ENCODE measurements at regions not wholly inside any gene's neighbourhood (a gene's known extent, or its start where the extent isn't known, plus 50 kb on each side); places are given as distances from the start of the nearest gene placed in this dataset.
A peak's percentile ranks its signal among the peaks of the same experiment; 100 is the strongest.

GRCh38 chr3:6540981-6541380, 319.9 kb upstream of the GRM7 start (continued):
- TF ChIP-seq ZNF277 (CRISPR knock-in tag; IDR thresholded peaks at IDR 0.05; ENCODE audit: borderline replicate concordance) (no peak), SNRNP70 (optimal IDR thresholded peaks at IDR 0.05; ENCODE audit: low read depth, low read length) (no peak), ELK1 (CRISPR knock-in tag; IDR thresholded peaks at IDR 0.05) (no peak), ZSCAN32 (CRISPR knock-in tag; IDR thresholded peaks at IDR 0.05) (no peak), STAG1 (CRISPR knock-in tag; IDR thresholded peaks at IDR 0.05; ENCODE audit: borderline replicate concordance) (no peak), YY1 (IDR thresholded peaks at IDR 0.05; ENCODE audit: borderline replicate concordance in 1 of 3, control insufficient read depth in 1 of 3, extremely low read depth in 1 of 3, insufficient read depth in 3 of 3, insufficient read length in 1 of 3, insufficient replicate concordance in 2 of 3, low read depth in 1 of 3, low read length in 2 of 3) (peak in 2 of 3 experiments; percentile 19 to 56), DMBX1 (CRISPR knock-in tag; IDR thresholded peaks at IDR 0.05; ENCODE audit: borderline replicate concordance) (peak; percentile 74), RFX7 (CRISPR knock-in tag; IDR thresholded peaks at IDR 0.05) (no peak), HNRNPK (IDR thresholded peaks at IDR 0.05; ENCODE audit: low read depth, low read length, poor library complexity, severe bottlenecking) (no peak), NFIC (IDR thresholded peaks at IDR 0.05) (peak; percentile 86), ZNF197 (CRISPR knock-in tag; IDR thresholded peaks at IDR 0.05; ENCODE audit: low read depth) (no peak), RNF2 (IDR thresholded peaks at IDR 0.05) (0 out of 2 replicates have a peak, but pooled peaks have one; percentile 34), KDM2B (CRISPR knock-in tag; IDR thresholded peaks at IDR 0.05) (no peak), XRCC5 (IDR thresholded peaks at IDR 0.05; ENCODE audit: low read depth, low read length) (no peak), HDAC3 (IDR thresholded peaks at IDR 0.05; ENCODE audit: borderline replicate concordance, partially characterized antibody) (peak; percentile 54)
- TF ChIP-seq, protein P1, sequence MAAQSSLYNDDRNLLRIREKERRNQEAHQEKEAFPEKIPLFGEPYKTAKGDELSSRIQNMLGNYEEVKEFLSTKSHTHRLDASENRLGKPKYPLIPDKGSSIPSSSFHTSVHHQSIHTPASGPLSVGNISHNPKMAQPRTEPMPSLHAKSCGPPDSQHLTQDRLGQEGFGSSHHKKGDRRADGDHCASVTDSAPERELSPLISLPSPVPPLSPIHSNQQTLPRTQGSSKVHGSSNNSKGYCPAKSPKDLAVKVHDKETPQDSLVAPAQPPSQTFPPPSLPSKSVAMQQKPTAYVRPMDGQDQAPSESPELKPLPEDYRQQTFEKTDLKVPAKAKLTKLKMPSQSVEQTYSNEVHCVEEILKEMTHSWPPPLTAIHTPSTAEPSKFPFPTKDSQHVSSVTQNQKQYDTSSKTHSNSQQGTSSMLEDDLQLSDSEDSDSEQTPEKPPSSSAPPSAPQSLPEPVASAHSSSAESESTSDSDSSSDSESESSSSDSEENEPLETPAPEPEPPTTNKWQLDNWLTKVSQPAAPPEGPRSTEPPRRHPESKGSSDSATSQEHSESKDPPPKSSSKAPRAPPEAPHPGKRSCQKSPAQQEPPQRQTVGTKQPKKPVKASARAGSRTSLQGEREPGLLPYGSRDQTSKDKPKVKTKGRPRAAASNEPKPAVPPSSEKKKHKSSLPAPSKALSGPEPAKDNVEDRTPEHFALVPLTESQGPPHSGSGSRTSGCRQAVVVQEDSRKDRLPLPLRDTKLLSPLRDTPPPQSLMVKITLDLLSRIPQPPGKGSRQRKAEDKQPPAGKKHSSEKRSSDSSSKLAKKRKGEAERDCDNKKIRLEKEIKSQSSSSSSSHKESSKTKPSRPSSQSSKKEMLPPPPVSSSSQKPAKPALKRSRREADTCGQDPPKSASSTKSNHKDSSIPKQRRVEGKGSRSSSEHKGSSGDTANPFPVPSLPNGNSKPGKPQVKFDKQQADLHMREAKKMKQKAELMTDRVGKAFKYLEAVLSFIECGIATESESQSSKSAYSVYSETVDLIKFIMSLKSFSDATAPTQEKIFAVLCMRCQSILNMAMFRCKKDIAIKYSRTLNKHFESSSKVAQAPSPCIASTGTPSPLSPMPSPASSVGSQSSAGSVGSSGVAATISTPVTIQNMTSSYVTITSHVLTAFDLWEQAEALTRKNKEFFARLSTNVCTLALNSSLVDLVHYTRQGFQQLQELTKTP (IDR thresholded peaks at IDR 0.05; ENCODE audit: low read depth in 1 of 2, partially characterized antibody in 2 of 2) = peak in 1 of 2 experiments; percentile 32
- TF ChIP-seq, protein P2, sequence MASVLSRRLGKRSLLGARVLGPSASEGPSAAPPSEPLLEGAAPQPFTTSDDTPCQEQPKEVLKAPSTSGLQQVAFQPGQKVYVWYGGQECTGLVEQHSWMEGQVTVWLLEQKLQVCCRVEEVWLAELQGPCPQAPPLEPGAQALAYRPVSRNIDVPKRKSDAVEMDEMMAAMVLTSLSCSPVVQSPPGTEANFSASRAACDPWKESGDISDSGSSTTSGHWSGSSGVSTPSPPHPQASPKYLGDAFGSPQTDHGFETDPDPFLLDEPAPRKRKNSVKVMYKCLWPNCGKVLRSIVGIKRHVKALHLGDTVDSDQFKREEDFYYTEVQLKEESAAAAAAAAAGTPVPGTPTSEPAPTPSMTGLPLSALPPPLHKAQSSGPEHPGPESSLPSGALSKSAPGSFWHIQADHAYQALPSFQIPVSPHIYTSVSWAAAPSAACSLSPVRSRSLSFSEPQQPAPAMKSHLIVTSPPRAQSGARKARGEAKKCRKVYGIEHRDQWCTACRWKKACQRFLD (CRISPR knock-in tag; IDR thresholded peaks at IDR 0.05) = peak; percentile 49; the same call in 1 of the 2 replicates
- TF ChIP-seq, protein P3, sequence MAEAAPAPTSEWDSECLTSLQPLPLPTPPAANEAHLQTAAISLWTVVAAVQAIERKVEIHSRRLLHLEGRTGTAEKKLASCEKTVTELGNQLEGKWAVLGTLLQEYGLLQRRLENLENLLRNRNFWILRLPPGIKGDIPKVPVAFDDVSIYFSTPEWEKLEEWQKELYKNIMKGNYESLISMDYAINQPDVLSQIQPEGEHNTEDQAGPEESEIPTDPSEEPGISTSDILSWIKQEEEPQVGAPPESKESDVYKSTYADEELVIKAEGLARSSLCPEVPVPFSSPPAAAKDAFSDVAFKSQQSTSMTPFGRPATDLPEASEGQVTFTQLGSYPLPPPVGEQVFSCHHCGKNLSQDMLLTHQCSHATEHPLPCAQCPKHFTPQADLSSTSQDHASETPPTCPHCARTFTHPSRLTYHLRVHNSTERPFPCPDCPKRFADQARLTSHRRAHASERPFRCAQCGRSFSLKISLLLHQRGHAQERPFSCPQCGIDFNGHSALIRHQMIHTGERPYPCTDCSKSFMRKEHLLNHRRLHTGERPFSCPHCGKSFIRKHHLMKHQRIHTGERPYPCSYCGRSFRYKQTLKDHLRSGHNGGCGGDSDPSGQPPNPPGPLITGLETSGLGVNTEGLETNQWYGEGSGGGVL (CRISPR knock-in tag; IDR thresholded peaks at IDR 0.05) = no peak
